GM12872 (cell line): ENCODE measurements at regions not wholly inside any gene's neighbourhood (a gene's known extent, or its start where the extent isn't known, plus 50 kb on each side); places are given as distances from the start of the nearest gene placed in this dataset.

ENCODE experiments used
- CTCF ChIP-seq: IDR thresholded peaks from 3 replicates; pipeline ENCODE4 v1.5.1; 2011; ENCODE audit warnings: low read depth, mild to moderate bottlenecking, low read length, moderate library complexity; ENCODE audit not compliant: insufficient read depth

GRCh38 chr6:147015674-147016073 is 188.5 kb upstream of the STXBP5 start:
- TF ChIP-seq CTCF: no peak

GRCh38 chr6:147016440-147016839 is 187.8 kb upstream of the STXBP5 start:
- TF ChIP-seq CTCF: no peak

- TF ChIP-seq CTCF: no peak
Observed at GRCh38 chr6:147017153-147017552, 187.1 kb upstream of the STXBP5 start.

- TF ChIP-seq CTCF: no peak
Observed at GRCh38 chr6:147019001-147019400, 185.2 kb upstream of the STXBP5 start.

- no peak for TF ChIP-seq CTCF
Observed at GRCh38 chr6:147022041-147022440, 182.2 kb upstream of the STXBP5 start.

- no peak for TF ChIP-seq CTCF
Observed at GRCh38 chr6:147023148-147023547, 181.1 kb upstream of the STXBP5 start.

GRCh38 chr6:147023581-147023980 is 180.6 kb upstream of the STXBP5 start:
- TF ChIP-seq CTCF: no peak

GRCh38 chr6:147029923-147030322 is 174.3 kb upstream of the STXBP5 start:
- no peak for TF ChIP-seq CTCF
